ENCODE measurements at regions not wholly inside any gene's neighbourhood (a gene's known extent, or its start where the extent isn't known, plus 50 kb on each side); places are given as distances from the start of the nearest gene placed in this dataset.

GRCh38 chr5:164058621-164059020, 553.2 kb downstream of the MAT2B start:
- Histone ChIP-seq H3K36me3 (ENCODE audit: insufficient read depth, low read length) (no peaks in the 10 kb centered on the region), H4K20me1 (ENCODE audit: insufficient read depth, low read length) (no peaks in the 10 kb centered on the region), H3K4me3 (ENCODE audit: low read depth, low read length, poor library complexity, severe bottlenecking) (no peak overlapping the region), H3K79me2 (ENCODE audit: insufficient read depth, low read length) (no peaks in the 10 kb centered on the region), H3K4me2 (ENCODE audit: low read length) (no peak overlapping the region), H3K9me3 (ENCODE audit: low read length) (no peaks in the 10 kb centered on the region), H3K27me3 (ENCODE audit: insufficient read depth, low read length) (no peaks in the 10 kb centered on the region), H3F3A (ENCODE audit: insufficient read depth, low read length) (no peaks in the 10 kb centered on the region), H2AFZ (ENCODE audit: low read length) (no peak overlapping the region), H3K9me2 (ENCODE audit: low read depth, low read length) (no peaks in the 10 kb centered on the region), H3K9ac (ENCODE audit: low read length) (no peak overlapping the region), H3K4me1 (ENCODE audit: insufficient read depth, low read length, severe bottlenecking) (no peaks in the 10 kb centered on the region), H3K27ac (ENCODE audit: low read depth, low read length, poor library complexity, severe bottlenecking) (no peak overlapping the region)
- TF ChIP-seq EZH2 (IDR thresholded peaks at IDR 0.05; ENCODE audit: borderline replicate concordance, low read length) = no peak
- TF ChIP-seq CTCF (IDR thresholded peaks at IDR 0.05; ENCODE audit: low read length) = no peak

GRCh38 chr5:164059471-164059870, 554.1 kb downstream of the MAT2B start:
- Histone ChIP-seq H3K36me3 (ENCODE audit: insufficient read depth, low read length) (no peaks in the 10 kb centered on the region), H3K4me1 (ENCODE audit: insufficient read depth, low read length, severe bottlenecking) (no peaks in the 10 kb centered on the region), H3K27me3 (ENCODE audit: insufficient read depth, low read length) (no peaks in the 10 kb centered on the region), H2AFZ (ENCODE audit: low read length) (no peak overlapping the region), H3K9ac (ENCODE audit: low read length) (no peak overlapping the region), H3K4me3 (ENCODE audit: low read depth, low read length, poor library complexity, severe bottlenecking) (no peak overlapping the region), H3K9me3 (ENCODE audit: low read length) (no peaks in the 10 kb centered on the region), H3K9me2 (ENCODE audit: low read depth, low read length) (no peaks in the 10 kb centered on the region), H3K4me2 (ENCODE audit: low read length) (no peak overlapping the region), H3F3A (ENCODE audit: insufficient read depth, low read length) (no peaks in the 10 kb centered on the region), H3K79me2 (ENCODE audit: insufficient read depth, low read length) (no peaks in the 10 kb centered on the region), H4K20me1 (ENCODE audit: insufficient read depth, low read length) (no peaks in the 10 kb centered on the region), H3K27ac (ENCODE audit: low read depth, low read length, poor library complexity, severe bottlenecking) (no peak overlapping the region)
- TF ChIP-seq EZH2 (IDR thresholded peaks at IDR 0.05; ENCODE audit: borderline replicate concordance, low read length) (no peak), CTCF (IDR thresholded peaks at IDR 0.05; ENCODE audit: low read length) (no peak)

- H3K9me2 ChIP-seq (ENCODE audit: low read depth, low read length) = no peaks in the 10 kb centered on the region
- H3K4me1 ChIP-seq (ENCODE audit: insufficient read depth, low read length, severe bottlenecking) = no peaks in the 10 kb centered on the region
- H3K27me3 ChIP-seq (ENCODE audit: insufficient read depth, low read length) = no peaks in the 10 kb centered on the region
- H3K36me3 ChIP-seq (ENCODE audit: insufficient read depth, low read length) = no peaks in the 10 kb centered on the region
- H2AFZ ChIP-seq (ENCODE audit: low read length) = no peak overlapping the region
- TF ChIP-seq EZH2 (IDR thresholded peaks at IDR 0.05; ENCODE audit: borderline replicate concordance, low read length) = no peak
- TF ChIP-seq CTCF (IDR thresholded peaks at IDR 0.05; ENCODE audit: low read length) = no peak
- H3K9me3 ChIP-seq (ENCODE audit: low read length) = no peaks in the 10 kb centered on the region
- no peak overlapping the region for H3K4me3 ChIP-seq (ENCODE audit: low read depth, low read length, poor library complexity, severe bottlenecking)
- H3K9ac ChIP-seq (ENCODE audit: low read length) = no peak overlapping the region
- H3K79me2 ChIP-seq (ENCODE audit: insufficient read depth, low read length) = no peaks in the 10 kb centered on the region
- H4K20me1 ChIP-seq (ENCODE audit: insufficient read depth, low read length) = no peaks in the 10 kb centered on the region
- H3K4me2 ChIP-seq (ENCODE audit: low read length) = no peak overlapping the region
- no peaks in the 10 kb centered on the region for H3F3A ChIP-seq (ENCODE audit: insufficient read depth, low read length)
- H3K27ac ChIP-seq (ENCODE audit: low read depth, low read length, poor library complexity, severe bottlenecking) = no peak overlapping the region
Measured at GRCh38 chr5:164060786-164061355, 555.5 kb downstream of the MAT2B start.
